Amniotic epithelial cell (primary cell): ENCODE measurements at regions not wholly inside any gene's neighbourhood (a gene's known extent, or its start where the extent isn't known, plus 50 kb on each side); places are given as distances from the start of the nearest gene placed in this dataset.

Experiments
- DNase-seq: peaks from one replicate; pipeline ENCODE4 v3.0.0-alpha.2; 2010; ENCODE audit warnings: low read depth

DNA sequence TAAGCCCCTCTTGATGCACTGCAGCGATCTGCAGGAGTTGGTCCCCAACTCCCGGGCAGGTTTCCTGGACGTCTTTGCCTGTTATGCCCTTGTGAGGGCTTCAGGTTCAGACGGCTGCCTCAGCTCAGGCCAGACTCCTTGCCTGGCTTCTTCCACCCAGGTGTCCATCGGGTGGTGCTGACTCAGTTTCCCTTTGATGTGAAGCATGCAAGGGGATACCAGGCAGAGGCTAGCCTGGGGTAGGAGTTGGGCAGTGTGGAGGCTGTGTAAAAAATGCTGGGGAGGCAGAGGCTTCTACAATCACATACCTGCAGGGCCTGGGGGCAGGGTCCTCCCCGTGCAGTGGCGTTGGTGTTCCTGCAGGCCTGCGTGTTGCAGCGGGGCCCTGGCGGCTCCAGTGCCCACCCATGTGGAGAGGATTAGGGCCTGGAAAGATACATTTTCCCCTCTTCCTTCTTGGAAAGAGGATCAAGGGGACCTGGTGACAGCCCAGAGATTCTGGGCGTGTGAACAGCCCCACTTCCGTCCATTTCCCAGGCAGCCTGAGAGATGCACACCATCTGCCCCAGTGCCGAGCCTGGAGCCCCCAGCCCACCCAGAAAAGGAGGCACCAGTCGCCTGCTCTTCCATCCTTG is 338.3 kb downstream of the DYSF start:
- DNase-seq: no peak

DNA sequence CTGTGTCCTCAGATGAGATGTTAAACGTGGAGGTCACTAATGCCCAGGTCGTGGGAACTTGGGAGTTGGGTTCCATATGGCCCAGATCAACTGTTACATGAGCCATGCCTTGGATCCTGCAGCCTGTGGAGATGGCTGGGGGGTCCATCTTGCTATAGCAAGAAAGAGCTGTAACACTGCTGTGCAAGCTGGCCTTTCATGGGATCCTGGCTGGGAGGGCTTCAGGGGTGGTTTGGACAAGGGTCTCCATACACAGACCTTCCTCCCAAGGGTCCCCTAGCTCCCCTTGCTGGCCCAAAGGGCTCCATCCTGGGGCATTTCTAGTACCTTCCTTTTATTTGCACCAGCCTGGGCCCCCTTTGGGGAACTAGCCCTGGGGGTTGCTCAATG is 337.7 kb downstream of the DYSF start:
- DNase-seq: no peak

DNA sequence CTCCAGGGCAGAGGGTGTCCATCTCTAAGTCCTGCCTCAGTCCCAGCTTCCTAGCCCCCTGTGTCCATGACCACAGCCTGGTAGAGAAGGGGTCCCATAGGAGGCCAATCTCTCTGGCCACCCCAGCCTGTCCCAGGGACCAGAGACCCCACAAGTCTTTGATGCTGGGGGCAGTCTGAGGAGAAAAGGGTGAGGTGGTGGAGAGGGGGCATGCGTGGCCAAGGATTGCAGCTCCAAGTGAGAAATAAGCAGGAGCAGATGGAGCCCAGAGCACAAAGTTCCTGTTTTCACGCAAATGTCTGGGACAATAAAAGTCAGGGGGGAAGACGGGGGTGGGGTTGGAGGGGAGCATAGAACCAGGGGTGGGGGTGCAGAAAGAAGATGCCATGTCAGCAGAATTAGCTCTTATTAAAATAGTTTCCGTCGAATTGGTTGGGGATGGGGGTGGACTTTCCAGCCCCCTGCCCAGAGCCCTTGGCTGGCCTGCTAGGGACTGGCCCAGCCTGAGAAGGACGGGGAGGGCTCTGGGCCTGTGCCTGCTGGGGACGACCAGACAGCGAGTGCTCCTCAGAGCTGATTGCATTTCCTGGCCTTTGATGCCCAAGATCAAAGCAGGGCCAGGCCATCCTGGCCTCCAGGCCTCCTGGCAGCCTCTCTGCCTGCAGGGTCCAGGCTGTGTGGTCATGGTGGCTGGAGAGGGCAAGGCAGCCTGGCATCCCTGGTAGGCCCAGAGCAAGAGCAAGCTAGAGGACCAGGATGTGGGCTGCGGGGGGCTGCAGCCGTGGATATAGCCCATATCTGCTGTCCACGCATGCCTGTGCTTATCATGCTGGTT is 337.1 kb downstream of the DYSF start:
- no peak for DNase-seq

DNA sequence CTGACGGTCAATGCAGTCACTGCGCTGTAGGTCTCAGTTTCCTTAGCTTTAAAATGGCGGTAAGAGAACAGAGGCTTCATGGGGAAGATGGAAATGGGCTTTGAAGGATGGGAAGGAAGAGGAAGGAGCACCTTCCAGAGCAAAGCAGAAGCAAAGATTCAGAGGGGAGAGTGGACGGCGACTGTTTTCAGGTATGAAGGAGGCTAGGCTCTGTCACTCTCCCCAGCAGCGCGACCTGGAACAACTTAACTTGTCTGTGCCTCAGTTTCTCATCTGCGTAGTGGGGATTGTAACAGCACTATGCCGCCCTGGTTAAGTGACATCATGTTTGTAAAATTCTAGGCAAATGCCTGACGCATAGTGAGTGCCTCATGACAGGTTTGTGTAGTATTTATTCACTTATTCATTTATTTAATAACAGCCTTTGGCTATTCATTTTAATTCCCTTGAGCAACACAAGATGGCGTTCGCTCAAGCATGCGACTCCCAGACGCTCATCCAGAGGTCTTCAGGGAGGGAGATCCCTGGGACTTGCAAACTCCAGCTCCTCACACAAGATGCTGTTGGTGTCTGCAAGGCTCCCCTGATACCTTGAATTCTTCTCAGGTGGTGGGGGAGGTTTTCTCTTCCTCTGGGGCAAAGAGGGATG is 336.3 kb downstream of the DYSF start:
- no peak for DNase-seq

DNA sequence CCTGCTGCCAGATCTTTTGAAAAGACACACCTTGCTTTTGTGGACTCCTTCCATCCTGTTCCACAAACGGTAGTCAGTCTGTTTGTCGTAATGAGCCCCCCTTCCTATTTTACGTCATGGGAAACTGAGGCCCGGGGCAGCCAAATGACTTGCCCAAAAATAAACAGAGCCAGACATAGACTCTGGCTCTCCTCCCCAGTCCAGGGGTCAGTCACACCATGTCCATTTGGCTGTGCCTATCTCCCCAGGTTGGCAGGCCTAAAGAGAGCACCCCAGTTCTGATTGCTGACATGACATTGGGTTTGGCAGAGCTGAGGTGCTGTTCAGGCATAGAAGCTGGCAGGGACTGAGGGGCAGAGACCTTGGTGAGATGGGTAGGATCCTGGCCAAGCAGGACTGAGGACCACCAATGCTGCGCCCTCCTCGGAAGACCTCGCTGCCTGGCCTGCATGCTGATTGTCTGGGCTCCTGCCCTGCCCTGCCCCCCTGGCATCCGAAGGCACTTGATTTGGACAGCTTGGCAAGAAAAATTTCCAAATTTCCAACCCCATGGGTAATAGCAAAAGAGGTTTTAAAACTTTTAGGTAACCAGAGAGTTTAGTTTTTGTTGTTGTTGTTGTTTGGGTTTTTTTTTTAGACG is 335.4 kb downstream of the DYSF start:
- DNase-seq: no peak

DNA sequence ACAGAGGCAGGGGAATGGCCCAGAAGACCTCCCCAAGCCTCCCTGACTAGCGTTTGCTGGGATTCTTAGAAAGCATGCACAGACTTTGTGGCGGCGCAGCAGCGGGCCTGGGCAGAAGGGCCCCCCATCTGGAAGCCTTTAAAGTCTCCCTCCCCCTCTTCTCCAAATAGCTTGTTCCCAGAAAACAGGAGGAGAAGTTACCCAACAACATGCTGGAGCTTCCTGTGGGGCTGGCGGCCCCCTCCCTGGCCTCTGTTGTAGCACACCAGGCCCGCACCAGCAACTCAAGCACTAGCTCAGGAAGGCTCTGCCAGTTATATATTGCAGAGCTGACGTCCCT is 334.8 kb downstream of the DYSF start:
- DNase-seq: no peak

DNA sequence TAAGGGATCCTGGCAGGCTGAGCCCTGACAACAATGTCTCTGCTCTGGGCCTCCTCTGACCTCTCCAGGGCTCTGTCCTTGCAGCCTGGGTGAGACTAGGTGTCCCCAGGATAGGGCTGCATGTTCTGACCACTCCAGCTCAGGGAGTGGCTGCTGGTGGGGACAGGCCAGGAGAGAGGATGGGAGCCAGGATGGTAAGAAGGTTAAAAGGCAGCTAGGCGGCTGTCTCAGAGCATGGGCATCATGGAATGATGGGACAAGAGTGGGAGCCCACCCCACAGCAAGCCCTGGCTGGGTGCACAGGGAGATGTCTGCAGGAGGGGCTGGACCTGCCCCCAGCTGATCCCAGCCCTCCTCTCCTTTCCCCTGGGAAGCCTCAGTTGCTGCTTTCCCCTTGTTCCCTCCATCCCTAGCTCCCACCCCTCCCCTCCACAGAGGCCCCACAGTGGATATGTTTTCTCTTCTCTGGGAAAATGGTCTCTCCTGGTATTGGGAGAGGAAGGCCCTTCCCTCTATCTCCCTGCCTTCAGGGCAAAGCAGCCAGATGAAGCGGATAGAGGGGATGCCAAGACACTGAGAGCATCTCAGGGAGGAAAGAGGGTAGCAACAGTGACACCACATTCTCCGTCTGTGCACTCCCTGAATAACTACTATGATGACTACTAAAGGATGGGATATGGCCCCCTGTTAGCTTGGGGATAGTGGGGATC is 334.3 kb downstream of the DYSF start:
- no peak for DNase-seq

DNA sequence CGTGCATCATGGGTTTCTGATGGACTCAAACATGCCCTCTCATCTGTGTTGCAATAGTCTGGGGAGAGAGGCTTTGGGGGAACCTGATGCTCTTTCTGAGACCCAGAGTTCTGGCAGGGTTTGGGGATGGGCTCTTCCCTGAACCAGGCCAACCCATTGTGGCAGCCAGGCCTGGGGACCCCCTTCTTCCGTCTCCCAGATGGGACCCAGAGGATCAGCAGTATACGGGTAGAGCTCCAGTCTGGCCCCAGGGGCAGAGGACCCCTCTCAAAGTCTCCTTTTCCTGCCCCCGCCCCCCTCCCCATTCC is 333.7 kb downstream of the DYSF start:
- no peak for DNase-seq

DNA sequence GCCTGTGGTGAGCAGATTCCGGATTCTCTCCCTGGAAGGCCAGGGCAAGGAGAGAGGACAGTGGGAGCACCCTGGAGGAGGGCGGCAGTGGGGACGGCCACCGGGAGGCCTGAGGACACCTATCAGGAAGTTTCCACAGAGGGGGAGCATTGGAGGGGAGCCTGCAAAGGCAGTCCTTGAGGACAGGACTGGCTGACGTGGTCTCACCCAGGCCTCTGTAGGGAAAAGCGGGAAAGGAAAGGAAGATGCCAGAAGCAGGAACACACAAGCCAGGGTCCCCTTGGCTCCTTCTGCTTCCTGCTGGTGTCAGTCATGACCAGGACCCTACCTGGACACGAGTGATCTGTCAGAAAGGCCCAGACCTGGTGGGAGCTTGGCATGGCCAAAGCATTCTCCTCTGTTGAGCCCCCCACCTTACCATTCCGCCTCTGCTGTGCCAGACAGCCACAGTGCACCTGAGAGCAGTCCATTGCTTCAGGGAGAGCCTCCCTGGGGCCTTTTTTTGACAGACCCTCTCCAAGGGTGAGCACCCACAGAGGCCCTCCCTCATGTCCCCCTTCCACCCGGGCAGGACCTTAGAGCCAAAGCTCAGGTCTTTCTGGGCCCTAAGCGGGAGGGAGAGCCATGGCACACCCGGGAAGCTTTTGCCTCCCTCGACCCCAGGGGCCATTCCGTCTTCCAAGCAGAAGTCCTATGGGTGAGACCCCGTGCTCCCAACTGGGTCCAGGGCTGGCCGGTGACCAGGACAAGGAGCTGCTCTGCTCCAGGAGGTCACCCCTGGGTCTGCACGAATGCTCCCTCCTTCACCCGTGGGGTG is 333.1 kb downstream of the DYSF start:
- DNase-seq: no peak

DNA sequence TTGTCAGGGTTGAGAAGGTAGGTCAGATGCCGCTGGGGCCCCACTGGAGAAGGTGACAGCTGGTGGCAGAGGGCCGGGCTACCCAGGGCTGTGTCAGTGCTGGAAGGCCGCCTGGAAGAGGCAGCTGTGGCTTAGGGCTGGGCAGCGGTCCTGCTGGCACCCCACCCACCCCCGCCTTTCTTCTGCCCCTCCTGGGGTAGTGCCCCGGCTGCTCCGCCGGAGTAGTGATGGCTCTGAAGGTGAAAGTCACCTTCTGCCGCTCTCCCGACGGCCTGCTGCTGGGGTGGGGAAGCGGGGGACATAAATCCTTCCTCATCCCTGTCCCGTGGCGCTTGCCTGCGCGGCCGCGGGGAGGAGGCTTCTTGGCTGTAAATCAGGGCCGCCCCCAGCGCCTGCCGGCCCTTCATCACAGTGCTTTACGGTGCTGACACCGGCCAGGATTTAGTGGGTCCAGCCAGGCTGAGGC is 332.2 kb downstream of the DYSF start:
- DNase-seq: no peak

DNA sequence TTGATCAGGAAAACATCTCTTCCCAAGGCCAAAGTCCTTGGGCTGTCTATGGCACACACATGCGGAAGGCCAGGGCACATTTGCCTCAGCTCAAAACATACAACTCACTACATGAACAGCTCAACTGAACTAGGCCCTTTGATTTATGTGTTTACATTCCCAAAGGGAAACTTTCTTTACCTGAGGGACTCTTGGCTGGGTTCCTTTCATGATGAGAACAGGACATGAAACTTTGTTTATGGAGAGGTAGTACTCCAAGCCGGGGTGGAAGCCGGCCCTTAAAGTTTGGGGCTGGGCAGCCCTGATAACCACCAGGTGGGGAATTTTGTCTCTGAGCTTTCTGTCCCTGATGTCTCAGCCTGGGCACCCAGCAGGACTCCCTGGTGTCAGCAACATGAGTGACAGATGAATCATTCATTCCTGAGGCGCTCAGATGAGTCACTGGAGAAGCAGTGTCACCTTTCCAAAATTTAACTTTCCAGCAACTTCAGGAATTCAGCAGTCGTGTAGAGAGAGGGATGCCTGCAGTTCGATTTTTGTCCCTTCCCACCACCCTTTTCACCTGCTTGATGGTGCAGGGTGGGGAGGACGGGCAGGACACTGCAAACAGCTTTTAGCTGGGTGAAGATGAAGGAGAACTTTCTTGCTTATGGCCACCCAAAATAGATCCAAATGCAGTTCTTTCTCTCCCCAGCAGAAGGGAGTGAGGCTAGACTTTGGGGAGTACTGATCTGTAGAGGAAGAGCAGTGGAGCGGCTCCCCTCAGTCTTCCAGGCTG is 331.6 kb downstream of the DYSF start:
- no peak for DNase-seq

DNA sequence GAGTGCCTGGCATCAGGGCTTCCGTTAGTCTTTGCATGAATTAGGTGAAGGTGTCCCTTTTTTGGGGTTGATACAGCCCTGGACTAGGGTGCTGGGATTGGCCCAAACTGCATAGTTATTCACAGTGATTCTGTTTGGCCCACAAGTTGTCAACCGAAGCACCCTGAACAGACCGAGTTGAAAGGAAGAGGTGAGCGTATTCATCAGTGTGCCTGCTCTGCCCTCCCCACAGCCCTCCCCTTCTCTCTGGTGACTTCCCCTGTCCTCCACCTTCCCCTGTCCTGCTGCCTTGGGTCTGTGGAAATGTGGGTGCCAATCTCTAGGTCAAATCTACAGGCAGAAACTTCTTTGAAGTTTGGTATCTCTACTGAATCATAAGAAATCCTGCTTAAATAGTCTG is 330.5 kb downstream of the DYSF start:
- DNase-seq: no peak

DNA sequence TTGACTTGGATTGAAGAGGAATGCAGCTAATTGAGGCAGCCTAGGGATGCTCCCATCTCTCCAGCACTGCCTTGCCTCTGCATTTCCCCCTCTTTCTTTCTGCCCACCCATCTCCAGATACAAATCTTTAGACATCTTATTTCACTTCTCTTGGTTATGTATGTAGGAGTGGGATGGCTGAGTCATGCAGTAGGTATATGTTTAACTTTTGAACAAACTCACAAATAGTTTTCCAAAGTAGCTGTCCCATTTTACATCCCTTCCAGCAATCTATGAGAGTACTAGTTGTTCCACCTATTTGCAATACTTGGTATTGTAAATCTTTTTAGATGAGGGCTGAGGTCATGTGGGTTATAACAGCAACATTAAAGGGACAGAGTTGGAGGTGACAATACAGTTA is 329.9 kb downstream of the DYSF start:
- DNase-seq: no peak

DNA sequence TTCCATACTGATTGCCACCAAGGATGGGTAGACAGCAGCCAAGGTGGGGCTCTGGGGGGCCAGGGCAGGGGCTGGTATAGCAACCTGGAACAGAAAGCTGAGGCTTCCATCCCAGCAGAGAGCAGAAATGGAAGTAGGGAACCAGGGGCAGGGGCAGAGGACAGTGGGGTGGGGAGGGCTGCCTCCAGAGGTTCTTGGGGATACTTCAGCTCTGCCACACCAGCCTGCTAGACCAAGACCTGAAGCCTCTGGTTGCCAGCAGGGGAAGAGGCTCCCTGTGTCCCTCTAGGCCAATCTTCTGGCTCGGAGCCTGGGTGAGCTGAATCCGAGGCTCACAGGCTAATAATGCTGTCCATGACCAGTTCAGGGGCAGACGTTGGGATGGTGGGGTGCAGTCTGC is 329.0 kb downstream of the DYSF start:
- DNase-seq: no peak

DNA sequence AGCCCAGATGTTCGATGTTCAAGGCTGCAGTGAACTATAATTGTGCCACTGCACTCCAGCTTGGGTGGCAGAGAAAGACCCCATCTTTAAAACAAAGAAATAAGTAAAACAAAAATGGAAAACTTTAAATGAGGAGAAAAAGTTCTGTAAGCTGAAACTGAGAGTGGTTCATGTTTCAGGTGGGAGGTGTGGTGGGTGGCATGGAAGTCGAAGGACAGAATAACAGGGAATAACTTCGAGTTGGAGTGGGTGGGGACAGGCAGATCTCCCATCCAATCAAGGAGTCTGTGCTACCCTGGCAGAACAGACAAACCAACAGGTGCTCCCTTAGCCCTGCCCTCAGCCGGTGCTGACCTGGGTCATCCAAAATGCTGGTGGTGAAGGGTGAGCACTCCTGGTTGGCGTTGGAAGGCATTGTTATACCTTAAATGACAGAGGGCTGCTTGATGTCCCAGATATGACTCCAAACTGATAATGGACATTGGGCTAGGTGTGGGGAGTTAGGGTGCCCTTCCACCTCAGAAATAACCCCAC is 328.4 kb downstream of the DYSF start:
- DNase-seq: no peak

DNA sequence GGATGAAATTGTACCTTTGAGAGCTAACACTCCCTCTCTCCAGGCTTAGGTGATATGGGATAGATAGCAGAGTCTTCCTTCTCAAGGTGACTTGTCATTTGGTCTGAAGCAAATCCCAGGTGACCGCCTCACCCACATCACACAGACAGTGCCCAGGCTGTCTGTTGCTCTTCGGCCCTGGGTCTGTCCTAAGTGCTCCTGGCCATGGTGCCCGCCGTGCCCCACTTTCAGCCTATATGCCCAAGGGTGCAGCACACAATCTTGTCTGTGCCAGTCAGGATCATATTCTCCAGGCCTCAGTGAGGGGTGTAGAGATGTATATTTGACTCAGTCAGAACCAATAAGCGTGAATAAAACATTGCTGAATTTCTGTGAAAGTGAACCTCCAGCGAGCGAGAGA is 326.8 kb downstream of the DYSF start:
- DNase-seq: no peak

DNA sequence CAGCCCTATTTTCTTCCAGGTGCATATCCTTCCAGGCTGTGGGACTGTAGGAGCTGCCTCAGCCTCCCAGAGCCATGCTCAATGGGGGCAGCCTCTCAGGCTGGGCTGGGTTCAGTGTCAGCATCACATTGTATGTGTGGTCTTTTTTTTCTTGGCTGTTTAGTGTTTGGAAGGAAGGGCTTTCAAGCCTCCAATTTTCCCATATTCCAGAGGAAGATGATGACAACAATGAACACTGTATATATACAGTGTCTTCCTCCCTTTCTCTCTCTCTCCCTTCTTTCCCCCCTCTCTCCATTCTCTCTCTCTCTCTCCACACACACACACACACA is 326.4 kb downstream of the DYSF start:
- DNase-seq: no peak

DNA sequence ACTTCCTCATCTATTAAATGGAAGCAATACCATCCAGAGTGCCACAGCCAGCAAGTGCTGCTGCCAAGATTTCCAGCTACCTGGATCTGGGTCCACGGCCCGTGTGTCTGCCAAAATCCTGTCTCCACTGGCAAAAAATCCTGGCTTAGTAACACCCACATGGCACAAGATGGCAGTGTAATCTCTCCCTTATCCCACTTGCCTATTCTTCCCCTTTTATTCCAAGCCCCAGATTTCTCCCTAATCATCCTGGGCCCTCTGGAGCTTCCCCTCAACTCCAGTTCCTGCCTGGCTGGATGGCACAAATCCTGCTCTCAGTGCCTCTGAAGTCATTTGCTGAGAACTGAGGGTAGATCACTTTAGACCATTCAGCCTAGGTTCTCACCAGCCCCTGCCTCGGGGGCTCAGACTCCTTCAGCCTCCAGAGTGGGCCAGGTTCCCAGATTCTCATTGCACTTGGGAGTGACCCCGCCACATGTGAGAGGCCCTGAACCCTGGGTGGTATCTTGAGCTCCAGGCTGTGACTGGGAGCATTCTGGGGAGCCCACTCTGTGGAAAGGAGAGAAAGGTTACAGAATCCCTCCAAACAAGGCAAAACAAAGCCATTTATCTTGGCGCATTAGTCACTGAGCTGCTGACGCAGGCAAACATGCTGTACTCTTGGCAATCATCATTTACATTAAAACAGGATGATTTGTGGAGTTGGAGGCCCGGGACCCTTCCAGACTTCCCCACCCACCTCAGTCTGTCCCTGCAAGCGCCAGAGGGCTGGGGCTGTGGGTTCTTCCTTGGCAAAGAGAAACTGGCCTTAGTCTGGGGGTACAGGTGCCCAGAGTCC is 325.8 kb downstream of the DYSF start:
- DNase-seq: peak; percentile 44

DNA sequence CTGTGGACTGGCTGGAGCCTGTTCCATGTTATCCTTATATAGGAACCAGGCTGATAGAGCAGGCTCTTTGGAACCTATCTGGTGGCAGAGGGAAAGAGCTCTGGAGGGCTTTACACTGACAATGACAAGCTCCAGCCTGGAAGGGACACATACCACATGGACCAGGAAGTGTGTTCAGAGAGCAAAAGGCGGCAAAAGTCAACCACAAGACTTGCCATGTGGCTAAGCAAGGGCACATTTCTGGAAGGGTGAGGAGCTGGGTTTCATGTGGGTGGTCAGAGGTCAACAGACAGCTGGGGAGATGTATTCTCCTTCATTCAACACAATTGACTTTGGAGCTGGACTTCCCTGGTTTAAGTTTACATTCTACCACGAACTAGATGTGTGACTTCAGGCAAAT is 325.2 kb downstream of the DYSF start:
- no peak for DNase-seq

DNA sequence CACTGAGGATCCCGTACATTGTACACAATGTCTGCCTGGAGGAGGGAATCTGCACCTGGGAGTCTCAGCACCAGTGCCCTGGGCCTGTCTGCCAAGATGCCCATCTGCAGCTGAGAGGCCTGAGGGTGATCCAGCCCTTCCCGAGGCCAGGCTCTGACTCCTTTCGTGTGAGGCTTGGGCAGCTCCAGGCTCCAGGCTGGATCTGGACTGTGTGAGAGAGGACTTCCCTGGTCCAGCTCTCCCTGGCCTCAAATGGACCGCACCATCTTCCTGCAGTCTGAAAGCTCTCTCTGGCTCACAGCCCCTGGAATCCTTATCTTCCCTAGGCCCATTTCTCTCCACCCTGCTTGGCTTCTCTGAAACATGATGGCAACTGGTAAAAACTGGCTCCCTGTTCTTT is 324.6 kb downstream of the DYSF start:
- DNase-seq: no peak
